GM18858 (cell line): ENCODE measurements at regions not wholly inside any gene's neighbourhood (a gene's known extent, or its start where the extent isn't known, plus 50 kb on each side); places are given as distances from the start of the nearest gene placed in this dataset.

Experiments used
- ATAC-seq: cut with Tn5 transposase; IDR thresholded peaks from one replicate; pipeline ENCODE4 v1.9.1; 2021; ENCODE audit not compliant: unreplicated experiment

- ATAC-seq: no peak
These were observed 85.0 kb downstream of the NUF2 start for GRCh38 chr1:163406772-163407171.

GRCh38 chr1:163408262-163408661 is 86.5 kb downstream of the NUF2 start:
- no peak for ATAC-seq

GRCh38 chr1:163410073-163410999 is 88.6 kb downstream of the NUF2 start:
- no peak for ATAC-seq

GRCh38 chr1:163412221-163412620 is 90.5 kb downstream of the NUF2 start:
- ATAC-seq: no peak

GRCh38 chr1:163414778-163415177 is 93.0 kb downstream of the NUF2 start:
- peak; percentile 93 for ATAC-seq

- ATAC-seq: no peak
These were observed 99.9 kb downstream of the NUF2 start for GRCh38 chr1:163421701-163422100.

- ATAC-seq: no peak
These were observed 101.1 kb downstream of the NUF2 start for GRCh38 chr1:163422738-163423404.

- ATAC-seq: no peak
These were observed 104.9 kb downstream of the NUF2 start for GRCh38 chr1:163426505-163427251.

- ATAC-seq: no peak
These were observed 105.5 kb downstream of the NUF2 start for GRCh38 chr1:163427279-163427678.

- no peak for ATAC-seq
These were observed 114.5 kb downstream of the NUF2 start for GRCh38 chr1:163436140-163436812.

GRCh38 chr1:163439471-163439870 is 117.7 kb downstream of the NUF2 start:
- ATAC-seq: no peak

- ATAC-seq: no peak
These were observed 118.3 kb downstream of the NUF2 start for GRCh38 chr1:163440090-163440489.

GRCh38 chr1:163442231-163442879 is 120.6 kb downstream of the NUF2 start:
- no peak for ATAC-seq

- no peak for ATAC-seq
These were observed 121.1 kb downstream of the NUF2 start for GRCh38 chr1:163442895-163443294.

- no peak for ATAC-seq
These were observed 122.1 kb downstream of the NUF2 start for GRCh38 chr1:163443863-163444262.

GRCh38 chr1:163444665-163445064 is 122.9 kb downstream of the NUF2 start:
- no peak for ATAC-seq

GRCh38 chr1:163450986-163451385 is 129.2 kb downstream of the NUF2 start:
- no peak for ATAC-seq

GRCh38 chr1:163459539-163459938 is 137.8 kb downstream of the NUF2 start:
- no peak for ATAC-seq

GRCh38 chr1:163467289-163467688 is 145.5 kb downstream of the NUF2 start:
- ATAC-seq: no peak
